Panc1 (cell line): ENCODE measurements at regions not wholly inside any gene's neighbourhood (a gene's known extent, or its start where the extent isn't known, plus 50 kb on each side); places are given as distances from the start of the nearest gene placed in this dataset.

ENCODE experiments used
- SIN3A ChIP-seq: IDR thresholded peaks from 2 replicates; pipeline ENCODE4 v1.6.1; 2012; ENCODE audit warnings: low read depth, mild to moderate bottlenecking, low read length, moderate library complexity, borderline replicate concordance; ENCODE audit not compliant: insufficient read depth
- TF ChIP-seq, protein P1 (sequence below): fragments of 450-650 bp; IDR thresholded peaks from 2 replicates; pipeline ENCODE4 v1.5.1; 2017; ENCODE audit warnings: mild to moderate bottlenecking
- TF ChIP-seq, protein P2 (sequence below), 2 experiments: IDR thresholded peaks; 2 replicates each; pipeline ENCODE4 v1.6.1; 2011 to 2012; ENCODE audit warnings: low read depth in 2 of 2, control low read depth in 1 of 2, low read length in 1 of 2, mild to moderate bottlenecking in 1 of 2, moderate library complexity in 1 of 2; ENCODE audit not compliant: insufficient read depth in 1 of 2

DNA sequence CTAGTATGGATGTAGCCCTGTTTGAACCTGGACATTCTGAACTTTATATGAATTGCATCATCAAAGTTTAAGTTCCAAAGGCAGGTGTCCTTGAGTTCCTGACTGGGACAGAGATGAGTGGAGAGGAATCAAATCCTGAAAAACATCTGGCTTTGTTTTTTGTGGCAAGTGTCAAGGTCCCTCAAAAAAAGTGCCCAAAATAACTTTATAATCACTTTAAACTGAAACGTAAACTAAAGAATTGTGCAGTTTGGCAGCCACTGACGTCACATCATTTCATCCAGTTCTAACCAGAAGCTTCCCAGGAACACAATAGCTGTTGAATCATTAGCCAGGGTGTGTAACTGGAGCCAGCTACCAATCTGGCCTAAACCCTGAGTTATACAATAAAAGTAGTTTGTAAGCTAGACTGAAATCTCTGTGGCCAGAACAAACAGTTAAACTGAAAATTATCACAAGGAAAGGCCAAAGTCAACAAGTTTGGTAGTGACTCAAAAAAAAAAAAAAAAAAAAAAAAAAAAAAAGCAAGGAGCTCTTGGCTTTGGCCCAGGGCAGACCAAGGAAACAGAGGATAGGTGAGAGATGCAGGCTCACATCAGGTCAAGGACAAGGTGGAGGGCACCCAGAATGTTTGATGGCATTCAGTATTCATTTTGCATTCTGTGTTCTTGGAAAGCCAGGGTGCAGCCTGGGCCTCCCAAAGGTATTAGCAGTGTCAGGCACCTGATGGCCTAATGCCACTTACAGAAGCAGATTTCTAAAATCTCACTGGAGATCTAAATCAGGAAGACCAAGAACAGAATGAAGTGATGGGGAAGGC, 74.3 kb downstream of the TNFSF18 start:
- TF ChIP-seq SIN3A = no peak
- TF ChIP-seq, protein P1, sequence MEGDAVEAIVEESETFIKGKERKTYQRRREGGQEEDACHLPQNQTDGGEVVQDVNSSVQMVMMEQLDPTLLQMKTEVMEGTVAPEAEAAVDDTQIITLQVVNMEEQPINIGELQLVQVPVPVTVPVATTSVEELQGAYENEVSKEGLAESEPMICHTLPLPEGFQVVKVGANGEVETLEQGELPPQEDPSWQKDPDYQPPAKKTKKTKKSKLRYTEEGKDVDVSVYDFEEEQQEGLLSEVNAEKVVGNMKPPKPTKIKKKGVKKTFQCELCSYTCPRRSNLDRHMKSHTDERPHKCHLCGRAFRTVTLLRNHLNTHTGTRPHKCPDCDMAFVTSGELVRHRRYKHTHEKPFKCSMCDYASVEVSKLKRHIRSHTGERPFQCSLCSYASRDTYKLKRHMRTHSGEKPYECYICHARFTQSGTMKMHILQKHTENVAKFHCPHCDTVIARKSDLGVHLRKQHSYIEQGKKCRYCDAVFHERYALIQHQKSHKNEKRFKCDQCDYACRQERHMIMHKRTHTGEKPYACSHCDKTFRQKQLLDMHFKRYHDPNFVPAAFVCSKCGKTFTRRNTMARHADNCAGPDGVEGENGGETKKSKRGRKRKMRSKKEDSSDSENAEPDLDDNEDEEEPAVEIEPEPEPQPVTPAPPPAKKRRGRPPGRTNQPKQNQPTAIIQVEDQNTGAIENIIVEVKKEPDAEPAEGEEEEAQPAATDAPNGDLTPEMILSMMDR = no peak
- TF ChIP-seq, protein P2, sequence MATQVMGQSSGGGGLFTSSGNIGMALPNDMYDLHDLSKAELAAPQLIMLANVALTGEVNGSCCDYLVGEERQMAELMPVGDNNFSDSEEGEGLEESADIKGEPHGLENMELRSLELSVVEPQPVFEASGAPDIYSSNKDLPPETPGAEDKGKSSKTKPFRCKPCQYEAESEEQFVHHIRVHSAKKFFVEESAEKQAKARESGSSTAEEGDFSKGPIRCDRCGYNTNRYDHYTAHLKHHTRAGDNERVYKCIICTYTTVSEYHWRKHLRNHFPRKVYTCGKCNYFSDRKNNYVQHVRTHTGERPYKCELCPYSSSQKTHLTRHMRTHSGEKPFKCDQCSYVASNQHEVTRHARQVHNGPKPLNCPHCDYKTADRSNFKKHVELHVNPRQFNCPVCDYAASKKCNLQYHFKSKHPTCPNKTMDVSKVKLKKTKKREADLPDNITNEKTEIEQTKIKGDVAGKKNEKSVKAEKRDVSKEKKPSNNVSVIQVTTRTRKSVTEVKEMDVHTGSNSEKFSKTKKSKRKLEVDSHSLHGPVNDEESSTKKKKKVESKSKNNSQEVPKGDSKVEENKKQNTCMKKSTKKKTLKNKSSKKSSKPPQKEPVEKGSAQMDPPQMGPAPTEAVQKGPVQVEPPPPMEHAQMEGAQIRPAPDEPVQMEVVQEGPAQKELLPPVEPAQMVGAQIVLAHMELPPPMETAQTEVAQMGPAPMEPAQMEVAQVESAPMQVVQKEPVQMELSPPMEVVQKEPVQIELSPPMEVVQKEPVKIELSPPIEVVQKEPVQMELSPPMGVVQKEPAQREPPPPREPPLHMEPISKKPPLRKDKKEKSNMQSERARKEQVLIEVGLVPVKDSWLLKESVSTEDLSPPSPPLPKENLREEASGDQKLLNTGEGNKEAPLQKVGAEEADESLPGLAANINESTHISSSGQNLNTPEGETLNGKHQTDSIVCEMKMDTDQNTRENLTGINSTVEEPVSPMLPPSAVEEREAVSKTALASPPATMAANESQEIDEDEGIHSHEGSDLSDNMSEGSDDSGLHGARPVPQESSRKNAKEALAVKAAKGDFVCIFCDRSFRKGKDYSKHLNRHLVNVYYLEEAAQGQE (IDR thresholded peaks at IDR 0.05; ENCODE audit: insufficient read depth in 1 of 2, low read depth in 2 of 2, low read length in 1 of 2) = no peak
